LHCN-M2 (cell line): ENCODE measurements at regions not wholly inside any gene's neighbourhood (a gene's known extent, or its start where the extent isn't known, plus 50 kb on each side); places are given as distances from the start of the nearest gene placed in this dataset.

ENCODE experiments used
- DNase-seq: peaks from one replicate; pipeline ENCODE4 v3.0.0-alpha.2; 2012; ENCODE audit warnings: low read depth

DNA sequence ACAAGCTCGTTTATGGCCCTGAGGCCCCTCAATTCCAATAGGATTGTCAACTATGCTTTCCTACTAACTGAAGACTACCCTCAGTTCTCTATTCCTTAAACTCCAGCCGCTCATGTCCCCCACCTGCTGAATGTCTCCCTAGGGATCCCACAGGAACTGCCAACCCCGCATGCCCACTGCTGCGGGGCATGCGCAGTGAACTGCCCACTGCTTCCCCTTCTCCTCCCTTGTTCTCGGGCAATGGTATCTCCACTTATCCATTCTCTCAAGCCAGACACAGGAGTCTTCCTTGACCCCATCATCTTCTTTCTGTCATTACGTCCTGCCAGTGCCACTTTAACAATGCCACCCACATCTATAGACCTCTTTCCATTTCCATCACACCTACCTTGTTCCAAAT, 90.0 kb downstream of the FGF18 start:
- no peak for DNase-seq

DNA sequence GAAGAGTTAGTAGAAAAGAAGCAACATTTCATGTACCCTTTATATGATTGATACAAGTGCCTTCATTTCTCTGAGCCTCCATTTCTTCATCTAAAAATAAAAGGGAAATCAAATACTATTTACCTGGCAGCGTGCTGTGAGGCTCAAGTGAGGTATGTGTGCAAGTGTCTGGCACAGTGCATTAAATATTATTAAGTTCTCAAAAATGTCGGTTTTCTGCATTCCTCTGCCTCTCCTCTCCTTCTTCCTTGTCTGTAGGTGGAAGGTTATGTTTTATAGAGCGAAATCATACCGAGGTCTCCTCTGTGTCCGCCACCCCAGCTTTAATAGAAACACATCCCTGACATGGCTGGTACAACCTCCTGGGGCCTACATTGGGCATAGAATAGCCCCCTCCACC, 93.0 kb downstream of the FGF18 start:
- DNase-seq: no peak

DNA sequence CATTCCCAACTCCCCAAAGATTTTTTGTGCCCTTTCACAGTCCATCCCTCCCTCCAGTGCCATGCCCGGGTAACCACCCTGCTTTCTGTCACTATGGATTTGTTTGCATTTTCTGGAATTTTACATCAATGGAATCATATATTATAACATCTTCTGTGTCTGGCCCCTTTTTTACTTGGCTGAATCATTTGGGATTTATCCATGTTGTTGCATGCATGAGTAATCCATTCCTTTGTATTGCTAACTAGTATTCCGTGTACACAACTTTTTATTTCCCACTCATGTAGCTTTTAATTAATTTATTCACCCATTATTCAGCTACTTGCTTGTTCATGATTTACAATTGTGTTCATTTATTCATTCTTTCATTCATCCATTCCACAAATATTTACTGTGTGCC, 94.1 kb downstream of the FGF18 start:
- DNase-seq: peak; percentile 5

DNA sequence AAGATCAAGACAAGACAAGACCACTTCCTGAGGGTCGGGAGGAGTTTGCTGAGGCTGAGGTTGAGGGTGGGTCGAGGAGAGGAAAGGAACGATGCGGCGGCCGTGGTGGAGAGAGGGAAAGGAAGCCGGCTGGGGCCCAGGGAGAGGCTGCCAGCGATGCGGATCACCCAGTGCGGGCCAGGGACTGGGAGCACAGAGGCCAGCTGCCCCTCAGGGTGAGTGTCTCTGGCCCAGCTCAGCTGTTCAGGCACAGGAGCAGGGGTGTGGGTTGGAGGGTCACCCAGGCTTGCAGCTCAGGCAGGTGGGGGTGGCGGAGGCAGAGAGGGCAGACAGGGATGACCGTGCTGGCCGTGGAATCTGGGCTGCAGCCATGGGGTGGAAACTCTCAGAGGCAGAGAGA, 99.5 kb downstream of the FGF18 start:
- DNase-seq: no peak

DNA sequence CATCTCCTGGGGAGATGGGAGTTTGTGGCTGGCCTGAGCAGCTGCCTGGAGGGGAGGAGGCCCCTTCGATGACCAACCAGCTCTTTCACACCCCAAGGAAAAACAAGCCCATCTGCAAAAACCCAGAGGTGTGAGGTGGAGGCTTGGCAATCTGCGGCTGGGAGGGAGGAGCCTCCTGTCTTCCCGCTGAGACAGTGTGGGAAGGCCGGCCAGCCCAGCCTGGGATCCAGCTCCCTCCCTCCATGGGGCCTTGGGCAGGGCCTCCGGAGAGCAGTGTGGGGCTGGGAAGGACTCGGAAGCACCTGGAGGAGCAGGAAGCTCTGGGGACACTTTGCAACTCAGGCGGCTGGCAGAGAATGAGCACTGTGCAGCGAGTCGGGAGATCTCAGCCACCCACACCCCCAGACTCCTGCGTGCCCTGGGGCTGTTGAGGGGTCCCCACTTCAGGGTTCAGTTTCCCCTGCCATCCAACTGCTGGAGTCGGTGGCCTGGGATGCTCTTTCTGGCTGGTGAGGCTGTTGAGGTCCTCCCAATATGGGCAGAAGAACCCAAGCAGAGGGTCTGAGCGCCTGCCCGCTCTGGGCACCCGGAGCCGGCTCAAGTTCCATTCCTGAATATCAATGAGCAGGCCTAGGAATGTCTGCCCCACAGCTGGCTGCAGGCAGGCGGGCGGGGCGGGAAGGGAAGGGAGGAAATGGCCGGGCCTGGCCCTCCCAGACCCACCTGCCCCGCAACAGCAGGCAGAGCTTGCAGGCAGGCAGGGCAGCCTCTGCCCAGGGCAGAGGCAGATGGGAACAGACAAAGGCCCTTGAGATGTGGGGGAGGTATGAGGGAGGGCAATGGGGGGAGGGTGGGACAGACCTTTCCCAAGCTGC, 101.1 kb downstream of the FGF18 start:
- peak; percentile 53 for DNase-seq

DNA sequence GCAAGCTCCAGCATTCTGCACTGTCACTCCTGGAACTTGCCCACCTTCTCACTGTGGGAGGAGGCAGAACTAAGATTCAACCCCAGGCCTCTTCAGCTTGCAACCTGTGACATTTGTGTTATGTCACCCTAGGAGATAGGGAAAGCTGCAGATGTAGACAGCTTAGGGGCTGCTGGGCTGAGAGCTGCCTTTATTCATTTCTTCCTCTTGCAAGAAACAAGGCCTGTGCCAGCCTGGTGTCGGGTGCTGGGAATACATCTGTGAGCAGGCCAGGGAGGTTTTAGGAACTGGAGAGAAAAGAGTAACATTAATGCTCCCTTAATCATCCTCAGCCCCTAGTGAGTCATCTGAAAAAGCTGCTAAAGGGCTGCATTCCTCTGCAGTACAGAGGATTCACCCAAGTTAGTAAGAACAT, 101.8 kb downstream of the FGF18 start:
- DNase-seq: peak; percentile 95

DNA sequence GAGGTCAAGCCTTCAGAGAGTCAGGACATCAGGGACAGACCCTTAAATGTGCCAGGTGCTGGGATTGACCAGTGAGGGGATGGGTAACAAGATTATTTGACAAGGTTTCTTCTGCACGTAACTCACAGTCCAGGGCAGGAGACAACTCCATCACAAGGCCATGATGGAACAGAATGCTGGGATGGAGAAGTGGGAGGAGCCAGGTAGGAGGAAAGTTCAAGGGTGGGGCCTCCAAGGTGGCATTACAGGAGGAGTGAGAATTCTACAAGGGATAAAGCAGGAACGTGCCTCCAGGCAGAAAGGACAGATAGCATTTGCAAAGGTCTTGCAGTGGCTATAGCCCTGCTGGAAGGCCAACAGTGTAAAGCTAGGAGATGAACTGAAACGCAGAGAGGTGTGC, 102.2 kb downstream of the FGF18 start:
- DNase-seq: no peak

DNA sequence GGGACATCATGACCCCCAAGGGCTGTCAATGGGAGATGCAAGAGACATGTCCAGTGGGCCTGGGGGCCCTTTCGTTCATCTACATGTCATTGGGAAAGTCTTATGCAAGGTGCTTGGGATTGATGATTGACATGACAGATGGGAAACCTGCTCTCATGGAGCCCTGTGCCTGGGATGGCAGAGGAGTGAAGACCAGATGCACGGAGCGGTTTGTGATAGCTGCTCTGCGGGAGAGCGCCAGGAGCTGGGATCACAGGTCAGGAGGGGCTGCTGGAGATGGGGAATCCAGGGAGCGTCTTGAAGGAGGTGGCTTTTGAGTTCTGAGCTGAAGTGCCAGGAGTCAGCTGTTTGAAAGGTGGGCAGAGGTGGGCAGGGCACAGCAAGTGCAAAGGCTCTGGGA, 104.3 kb downstream of the FGF18 start:
- no peak for DNase-seq

DNA sequence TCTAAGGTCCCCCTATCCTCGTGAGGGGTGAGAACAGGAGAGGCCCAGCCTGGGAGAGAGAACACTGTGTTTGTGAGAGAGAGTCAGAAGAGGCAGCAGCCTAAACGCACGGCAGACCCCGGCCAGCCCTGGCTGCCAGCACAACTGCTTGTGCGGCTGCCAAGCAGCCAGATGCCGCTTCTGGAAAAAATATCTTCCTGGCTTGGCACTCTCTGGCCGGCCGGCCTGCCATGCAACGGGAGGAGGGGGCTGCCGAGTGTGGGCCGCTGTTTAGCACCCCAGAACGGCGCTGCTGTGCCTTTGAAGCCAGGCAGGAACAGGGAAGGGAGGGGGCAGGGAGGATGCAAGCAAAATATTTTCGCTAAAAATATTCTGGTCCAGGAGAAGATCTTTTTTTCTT, 105.0 kb downstream of the FGF18 start:
- no peak for DNase-seq

DNA sequence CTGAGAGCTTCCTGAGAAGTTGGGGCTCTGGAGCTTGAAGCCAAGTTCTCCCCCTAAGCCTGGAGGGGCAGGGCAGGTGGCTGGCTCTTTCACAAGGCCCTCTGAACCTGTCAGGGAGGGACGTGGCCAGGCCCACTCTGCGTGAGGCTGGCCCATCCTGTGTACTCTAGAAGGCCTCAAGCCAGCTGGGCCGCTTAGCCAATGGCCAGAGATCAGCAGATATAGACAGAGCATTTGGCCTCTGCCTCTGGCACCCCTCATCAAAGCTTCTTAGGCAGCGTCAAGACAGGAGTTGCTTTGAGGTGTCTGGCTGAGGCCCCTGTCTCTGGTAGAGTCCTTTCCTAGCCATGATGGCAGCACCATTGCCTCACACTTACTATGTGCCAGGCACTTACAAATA, 105.6 kb downstream of the FGF18 start:
- DNase-seq: no peak

DNA sequence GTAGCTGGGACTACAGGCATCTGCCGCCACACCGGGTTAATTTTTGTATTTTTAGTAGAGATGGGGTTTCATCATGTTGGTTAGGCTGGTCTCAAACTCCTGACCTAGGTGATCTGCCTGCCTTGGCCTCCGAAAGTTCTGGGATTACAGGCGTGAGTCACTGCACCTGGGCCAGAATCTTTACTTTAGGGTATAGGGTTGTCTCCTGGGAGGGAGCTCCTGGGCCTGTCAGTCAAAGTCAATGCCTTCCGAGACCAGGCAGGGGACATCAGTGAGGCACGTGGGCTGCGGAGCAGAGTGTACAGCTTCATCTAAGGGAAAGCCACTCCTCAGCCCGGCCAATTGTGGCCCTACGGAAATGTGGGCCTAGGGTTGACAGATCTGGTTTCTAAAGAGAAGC, 108.6 kb downstream of the FGF18 start:
- DNase-seq: no peak

DNA sequence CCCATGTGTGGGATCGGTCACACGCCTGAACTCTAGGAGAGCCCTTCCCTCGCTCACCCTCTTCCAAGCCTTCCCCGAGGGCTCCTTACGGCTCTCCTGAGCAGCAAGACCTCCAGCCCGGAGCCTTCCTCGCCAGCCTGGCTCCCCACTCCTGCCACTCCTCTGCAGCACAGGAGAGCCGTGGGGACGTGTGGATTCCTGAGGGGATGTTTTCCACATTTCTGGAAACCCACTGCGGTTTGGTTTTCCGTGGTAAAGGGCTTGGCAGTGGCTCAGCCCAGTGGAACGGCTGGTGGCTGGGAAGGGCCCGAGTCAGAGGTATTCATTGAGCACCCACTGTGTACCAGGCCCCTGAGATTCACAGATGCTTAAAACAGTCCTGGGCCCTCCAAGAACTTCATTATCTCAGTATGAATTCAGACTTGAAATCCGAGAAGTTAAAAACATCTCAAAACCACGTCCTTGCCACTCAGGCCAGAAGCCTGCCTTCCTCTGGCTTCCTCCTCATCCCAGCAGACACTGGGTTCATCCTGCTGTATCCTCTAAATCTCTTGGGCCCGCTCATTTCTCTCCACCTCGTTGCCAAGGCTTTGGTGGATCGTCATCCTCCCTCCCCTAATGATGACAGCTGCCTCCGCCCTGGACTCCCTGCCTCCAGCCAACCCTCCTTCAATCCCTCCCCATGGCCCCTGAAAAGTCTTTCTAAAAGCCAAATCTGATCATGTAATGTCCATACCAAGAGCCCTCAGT, 109.6 kb downstream of the FGF18 start:
- DNase-seq: no peak

DNA sequence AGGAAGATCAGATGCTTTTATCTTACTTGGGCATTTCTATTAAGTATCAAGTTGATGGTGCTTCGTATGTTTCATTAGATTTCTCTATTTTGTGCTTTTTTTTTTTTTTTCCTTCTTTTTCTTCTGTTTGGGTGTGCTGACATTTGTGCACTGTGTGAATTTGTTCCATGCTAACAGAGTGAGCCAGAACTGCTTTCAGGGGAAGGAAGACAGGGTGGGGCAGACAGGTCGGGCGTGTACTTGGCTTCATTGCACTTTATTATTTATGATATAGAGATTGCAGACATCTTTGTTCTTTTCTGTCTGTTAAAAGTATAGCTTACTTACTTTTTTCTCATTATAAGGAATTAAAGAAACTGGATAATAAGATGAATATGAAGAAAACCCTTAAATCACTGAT, 112.2 kb downstream of the FGF18 start:
- no peak for DNase-seq

DNA sequence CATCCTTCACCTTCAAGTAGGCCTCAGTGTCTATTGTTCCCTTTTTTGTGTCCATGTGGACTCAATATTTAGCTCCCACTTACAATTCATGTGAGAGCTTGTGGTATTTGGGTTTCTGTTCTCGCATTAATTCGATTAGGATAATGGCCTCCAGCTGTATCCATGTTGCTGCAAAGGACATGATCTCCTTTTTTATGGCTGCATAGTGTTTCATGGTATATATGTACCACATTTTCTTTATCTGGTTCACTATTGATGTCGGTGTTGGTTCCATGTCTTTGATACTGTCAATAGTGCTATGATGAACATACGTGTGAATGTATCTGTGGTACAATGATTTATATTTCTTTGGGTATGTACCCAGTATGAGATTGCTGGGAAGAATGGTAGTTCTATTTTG, 113.7 kb downstream of the FGF18 start:
- DNase-seq: no peak

DNA sequence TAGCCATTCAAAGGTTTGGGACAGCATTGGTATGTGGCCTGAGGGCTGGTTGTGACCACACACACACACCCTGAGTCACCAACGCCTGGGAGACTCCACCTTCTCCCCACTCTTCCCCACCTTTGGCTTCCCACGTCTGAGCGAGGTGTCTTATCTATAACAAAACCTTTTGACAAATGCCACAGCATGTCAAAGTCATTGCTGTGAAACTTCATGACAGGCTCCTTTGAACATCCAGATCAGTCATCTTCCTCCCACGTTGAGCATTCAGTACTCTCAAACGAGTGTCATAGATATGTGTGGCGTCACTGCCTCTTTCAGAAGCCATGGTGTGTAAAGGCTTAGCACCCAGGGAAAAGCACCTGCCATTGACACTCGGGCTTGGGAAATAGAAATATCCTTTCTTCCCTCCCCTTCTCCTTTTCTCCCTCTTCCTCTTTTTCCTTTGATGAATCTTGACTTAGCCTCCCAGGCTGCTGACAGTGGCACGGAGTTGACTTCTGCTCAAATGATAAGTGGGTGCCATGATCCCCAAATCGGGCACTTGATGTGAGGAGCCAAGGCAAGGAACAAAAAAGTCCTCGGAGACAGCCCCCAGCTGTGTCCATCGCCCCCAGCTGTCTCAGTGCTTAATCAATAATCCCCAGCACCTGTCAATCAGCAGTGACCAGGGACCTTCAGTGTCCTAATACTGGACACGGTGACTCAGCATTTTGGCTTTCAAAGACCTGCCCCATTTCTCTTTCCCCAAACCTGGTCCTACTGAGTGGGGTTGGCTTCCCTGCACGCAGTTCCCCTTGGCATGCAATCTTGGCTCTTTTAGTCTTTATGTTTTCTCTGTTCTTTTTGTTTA, 114.8 kb downstream of the FGF18 start:
- DNase-seq: no peak

DNA sequence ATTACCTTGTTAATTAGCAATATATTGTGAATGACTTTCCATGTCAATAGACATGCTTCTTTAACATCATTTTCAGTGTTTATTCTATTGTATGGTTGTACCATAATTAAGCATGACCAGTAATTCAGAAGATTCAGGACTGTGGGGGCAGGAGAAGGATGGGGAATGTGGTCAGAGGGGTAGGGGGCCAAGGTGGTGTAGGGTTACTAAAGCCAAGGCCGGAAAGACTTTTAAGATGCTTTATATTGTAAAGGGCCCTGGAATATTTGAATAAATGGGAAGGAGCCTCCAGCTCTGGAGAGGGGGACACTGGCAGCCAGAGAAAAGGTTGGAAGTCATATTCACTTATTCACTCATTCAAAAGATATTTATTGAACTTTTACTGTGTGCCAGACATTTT, 115.7 kb downstream of the FGF18 start:
- no peak for DNase-seq

DNA sequence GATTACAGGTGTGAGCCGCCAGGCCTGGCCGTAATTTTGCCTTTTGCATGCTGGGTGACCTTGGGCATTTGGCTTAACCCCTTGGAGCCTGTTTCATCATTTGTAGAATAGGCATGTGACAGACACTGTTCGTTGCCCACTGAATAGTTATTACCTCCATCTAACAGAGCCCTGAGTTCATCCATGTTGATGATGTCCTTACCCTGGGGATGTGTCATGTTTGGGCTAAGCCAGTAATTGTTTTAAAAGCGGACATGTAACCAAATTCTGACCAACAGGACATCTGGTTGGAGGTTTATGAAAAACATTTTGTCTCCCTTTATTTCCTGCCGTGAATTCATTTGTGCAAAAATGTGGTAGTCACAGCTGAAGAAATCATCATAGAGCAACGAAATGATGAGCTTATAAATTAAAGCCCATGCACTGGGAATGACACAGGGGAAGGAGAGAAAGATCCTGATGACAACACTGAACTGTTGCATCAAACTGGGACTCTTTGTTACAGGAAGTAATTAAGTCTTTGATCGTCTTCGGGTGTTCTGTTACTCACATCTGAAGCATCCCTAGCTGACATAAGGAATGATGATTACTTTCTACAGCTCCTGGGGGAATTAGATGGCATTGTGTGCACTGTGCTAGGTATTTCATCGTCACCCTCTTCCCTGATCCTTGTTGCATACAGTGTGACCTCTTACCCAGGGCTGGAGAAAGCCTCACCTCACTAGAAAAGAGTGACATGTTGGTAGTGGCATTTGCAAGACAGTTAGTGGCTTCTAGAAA, 117.8 kb downstream of the FGF18 start:
- DNase-seq: peak; percentile 12

DNA sequence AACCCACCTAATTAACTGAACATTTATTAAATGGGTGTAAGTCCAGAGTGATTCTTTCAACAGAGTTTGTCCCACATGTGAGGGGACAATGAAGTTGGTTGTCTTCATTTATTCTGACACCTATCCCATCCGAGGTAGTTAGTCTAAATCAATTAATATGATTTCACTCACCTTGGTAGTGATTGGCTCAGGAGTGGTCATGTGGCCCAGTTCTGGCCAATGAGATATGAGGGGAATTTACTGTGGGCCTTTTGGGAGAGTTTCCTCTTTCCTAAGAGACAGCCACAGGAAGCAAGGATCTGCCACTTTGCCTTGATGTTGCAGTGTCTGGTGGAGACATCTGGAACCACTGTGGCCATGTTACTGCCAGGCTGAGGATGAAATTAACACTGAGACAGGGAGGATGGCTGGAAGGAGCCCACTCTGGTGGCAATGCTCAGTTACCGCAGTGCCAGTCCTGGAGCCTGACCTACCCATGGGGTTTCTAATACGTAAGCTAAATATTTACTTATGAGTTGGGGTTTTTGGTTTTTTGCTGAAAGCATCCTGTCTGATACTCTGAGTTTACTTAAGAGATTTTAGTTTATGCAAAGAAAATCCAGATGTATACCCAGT, 118.6 kb downstream of the FGF18 start:
- no peak for DNase-seq

DNA sequence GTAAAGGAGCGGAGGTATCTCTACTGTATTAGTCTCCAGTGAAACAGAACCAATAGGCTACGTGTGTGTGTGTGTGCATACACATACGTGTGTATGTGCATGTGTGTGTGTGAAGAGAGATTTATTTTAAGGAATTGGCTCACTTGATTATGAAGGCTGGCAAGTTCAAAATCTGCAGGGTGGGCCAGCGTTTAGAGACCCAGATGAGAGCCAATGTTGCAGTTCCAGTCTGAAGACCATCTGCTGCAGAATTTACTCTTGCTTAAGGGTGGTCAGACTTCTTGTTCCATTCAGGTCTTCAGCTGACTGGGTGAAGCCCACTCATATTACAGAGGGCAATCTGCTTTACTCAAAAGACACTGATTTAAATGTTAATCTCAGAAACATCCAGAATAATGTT, 119.2 kb downstream of the FGF18 start:
- DNase-seq: no peak

DNA sequence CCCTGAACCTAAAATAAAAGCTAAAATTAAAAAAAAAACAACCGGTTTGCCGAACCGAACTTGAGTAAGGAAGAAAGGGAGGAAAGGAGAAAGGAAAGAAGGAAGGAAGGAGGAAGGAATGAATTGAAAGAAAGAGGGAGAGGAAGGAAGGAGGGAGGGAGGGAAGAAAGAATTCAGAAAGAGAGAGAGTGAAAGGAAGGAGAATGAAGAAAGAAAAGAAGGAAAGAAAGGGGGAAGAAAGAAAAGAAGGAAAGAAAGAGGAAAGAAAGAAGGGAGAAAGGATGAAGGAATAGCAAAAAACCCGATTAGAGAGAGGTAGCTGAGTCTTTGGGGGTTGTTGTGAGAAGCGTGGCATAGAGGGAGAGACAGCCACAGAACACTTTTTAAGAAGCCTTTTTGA, 121.4 kb downstream of the FGF18 start:
- DNase-seq: no peak

DNA sequence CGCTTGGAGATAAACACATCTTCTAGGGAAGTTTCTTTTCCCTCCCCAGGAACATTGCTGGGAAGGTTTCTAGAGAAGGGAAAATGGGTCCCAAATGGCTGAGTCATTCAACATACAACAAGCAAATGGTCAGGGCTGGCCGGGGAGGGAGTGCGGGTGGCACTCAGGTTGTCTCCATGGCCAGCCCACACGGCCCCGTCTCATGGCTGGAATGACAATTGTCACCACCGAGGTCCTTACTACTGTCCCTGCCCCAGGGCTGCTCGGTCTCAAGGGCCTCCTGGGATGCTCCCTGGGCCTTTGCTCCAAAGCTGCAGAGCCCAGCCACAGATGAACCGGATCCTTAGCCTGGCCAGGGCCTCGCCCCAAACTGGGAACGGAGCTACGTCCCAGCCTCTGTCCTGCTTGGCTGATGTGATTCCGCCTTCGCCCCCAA, 121.9 kb downstream of the FGF18 start:
- DNase-seq: no peak
